GM12873 (cell line): ENCODE measurements at regions not wholly inside any gene's neighbourhood (a gene's known extent, or its start where the extent isn't known, plus 50 kb on each side); places are given as distances from the start of the nearest gene placed in this dataset.

Source experiments
- TF ChIP-seq, protein P1 (sequence below): IDR thresholded peaks from 2 replicates; pipeline ENCODE4 v1.5.1; 2012; ENCODE audit warnings: low read depth, mild to moderate bottlenecking, moderate library complexity, low read length, control low read depth; ENCODE audit not compliant: insufficient read depth; ENCODE audit errors: missing control alignments

DNA sequence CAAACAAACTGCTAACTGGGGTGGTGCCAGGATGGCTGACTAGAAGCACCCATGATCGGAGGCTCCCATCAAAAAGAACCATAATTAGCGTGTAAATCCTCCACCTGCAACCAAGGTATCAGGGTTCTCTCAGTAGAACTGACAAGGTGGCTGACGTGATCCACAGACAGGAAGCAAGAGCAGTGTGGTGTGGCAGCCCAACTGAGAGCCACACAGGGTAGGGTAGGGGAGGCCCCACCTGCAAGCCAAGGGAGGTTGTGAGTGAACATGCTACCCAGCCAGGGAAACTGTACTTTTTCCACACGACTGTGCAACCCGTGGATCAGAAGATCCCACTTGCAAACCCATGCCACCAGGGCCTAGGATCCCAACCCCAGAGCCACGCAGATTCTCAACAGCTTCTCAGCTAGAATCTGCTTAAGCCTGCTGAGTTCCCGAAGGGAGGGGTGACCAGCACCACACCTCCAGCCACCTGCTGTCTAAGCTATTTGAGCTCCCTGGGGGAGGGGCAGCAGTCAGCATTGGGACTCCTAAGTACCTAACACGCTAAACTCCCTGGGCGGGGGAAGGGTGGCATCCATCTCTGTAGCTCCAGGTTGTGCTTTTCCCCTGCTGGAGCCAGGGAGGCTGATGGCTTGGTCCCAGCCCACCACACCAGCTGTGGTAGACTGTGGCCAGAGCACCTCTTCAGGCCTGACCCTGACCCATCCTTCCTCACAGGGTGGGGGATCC, 425.1 kb downstream of the GPM6A start:
- TF ChIP-seq, protein P1, sequence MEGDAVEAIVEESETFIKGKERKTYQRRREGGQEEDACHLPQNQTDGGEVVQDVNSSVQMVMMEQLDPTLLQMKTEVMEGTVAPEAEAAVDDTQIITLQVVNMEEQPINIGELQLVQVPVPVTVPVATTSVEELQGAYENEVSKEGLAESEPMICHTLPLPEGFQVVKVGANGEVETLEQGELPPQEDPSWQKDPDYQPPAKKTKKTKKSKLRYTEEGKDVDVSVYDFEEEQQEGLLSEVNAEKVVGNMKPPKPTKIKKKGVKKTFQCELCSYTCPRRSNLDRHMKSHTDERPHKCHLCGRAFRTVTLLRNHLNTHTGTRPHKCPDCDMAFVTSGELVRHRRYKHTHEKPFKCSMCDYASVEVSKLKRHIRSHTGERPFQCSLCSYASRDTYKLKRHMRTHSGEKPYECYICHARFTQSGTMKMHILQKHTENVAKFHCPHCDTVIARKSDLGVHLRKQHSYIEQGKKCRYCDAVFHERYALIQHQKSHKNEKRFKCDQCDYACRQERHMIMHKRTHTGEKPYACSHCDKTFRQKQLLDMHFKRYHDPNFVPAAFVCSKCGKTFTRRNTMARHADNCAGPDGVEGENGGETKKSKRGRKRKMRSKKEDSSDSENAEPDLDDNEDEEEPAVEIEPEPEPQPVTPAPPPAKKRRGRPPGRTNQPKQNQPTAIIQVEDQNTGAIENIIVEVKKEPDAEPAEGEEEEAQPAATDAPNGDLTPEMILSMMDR, result no peak

DNA sequence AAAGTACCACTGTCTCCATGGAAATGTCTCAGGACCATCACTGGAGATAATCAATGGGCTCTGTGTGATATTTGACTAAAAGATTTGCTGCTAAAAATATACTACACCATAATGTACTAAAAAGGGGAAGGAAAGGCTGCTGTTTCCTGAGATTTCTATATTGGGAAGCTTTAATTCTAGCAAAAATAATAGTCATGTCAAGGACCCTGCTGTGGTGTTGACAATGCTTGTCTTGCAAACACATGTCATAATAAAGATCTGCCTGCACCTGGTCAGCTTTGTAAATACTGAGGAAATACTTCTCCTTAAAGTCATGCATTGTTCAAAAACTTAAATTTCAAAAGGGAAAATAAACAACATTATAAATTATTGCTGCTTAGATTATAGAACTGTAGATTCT, 417.9 kb downstream of the GPM6A start:
- TF ChIP-seq, protein P1, result no peak

GRCh38 chr4:175405961-175406360, 406.1 kb downstream of the GPM6A start:
- TF ChIP-seq, protein P1, result no peak

GRCh38 chr4:175407926-175408325, 404.1 kb downstream of the GPM6A start:
- TF ChIP-seq, protein P1, result no peak

- TF ChIP-seq, protein P1, result no peak
These were observed 400.8 kb downstream of the GPM6A start for GRCh38 chr4:175411251-175411650.

DNA sequence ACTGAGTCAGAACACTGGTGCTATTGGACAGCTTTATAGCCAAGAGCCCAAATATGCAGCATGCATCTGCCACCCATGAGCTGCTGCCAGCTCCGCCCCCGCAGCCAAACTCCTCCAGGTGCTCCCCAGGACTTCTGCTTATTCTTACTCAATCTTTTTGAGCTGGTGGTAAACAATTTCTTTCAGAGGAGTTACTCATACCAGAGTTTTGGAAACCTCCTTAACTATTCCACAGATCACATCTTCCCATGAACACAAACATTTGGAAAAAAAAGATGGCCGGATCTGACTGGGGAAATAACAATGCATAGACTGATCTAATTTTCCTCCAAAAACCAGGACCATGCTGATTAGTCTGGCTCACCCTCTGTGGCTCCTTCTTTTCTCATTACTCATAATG, 399.9 kb downstream of the GPM6A start:
- TF ChIP-seq, protein P1, result no peak

GRCh38 chr4:175412746-175413145, 399.3 kb downstream of the GPM6A start:
- TF ChIP-seq, protein P1, result no peak
